Astrocyte (in vitro differentiated cells and primary cell): ENCODE measurements at regions not wholly inside any gene's neighbourhood (a gene's known extent, or its start where the extent isn't known, plus 50 kb on each side); places are given as distances from the start of the nearest gene placed in this dataset.
A peak's percentile ranks its signal among the peaks of the same experiment; 100 is the strongest.

Experiments
- DNase-seq: peaks from one replicate; pipeline ENCODE4 v3.0.0-alpha.2; 2010; ENCODE audit warnings: low read depth
- FAIRE-seq: peaks from 2 replicates; lab custom pipeline; 2011; peaks lifted over from hg19 to GRCh38; lab: Jason Lieb, UNC
- H2AFZ ChIP-seq: 2 replicates; pipeline ENCODE4 v1.6.0; 2012; ENCODE audit warnings: low read depth, low read length, inconsistent platforms
- H3K27ac ChIP-seq: 2 replicates; pipeline ENCODE4 v1.5.1; 2011; ENCODE audit warnings: low read depth, low read length, inconsistent platforms
- H3K27me3 ChIP-seq: 2 replicates; pipeline ENCODE4 v1.6.0; 2011; ENCODE audit warnings: low read length, inconsistent platforms; ENCODE audit not compliant: insufficient read depth
- H3K36me3 ChIP-seq: 2 replicates; pipeline ENCODE4 v1.5.1; 2011; ENCODE audit warnings: low read length, inconsistent platforms; ENCODE audit not compliant: insufficient read depth
- H3K4me1 ChIP-seq: 2 replicates; pipeline ENCODE4 v1.5.1; 2011; ENCODE audit warnings: low read length, inconsistent platforms; ENCODE audit not compliant: insufficient read depth
- H3K4me2 ChIP-seq: 2 replicates; pipeline ENCODE4 v1.6.0; 2012; ENCODE audit warnings: low read length, inconsistent platforms
- H3K4me3 ChIP-seq: 2 replicates; pipeline ENCODE4 v1.5.1; 2011; ENCODE audit warnings: low read depth, mild to moderate bottlenecking, low read length, inconsistent platforms; ENCODE audit not compliant: insufficient read depth
- H3K79me2 ChIP-seq: 2 replicates; pipeline ENCODE4 v1.6.0; 2012; ENCODE audit warnings: mild to moderate bottlenecking, low read length, inconsistent platforms; ENCODE audit not compliant: insufficient read depth
- H3K9ac ChIP-seq: 2 replicates; pipeline ENCODE4 v1.6.0; 2012; ENCODE audit warnings: mild to moderate bottlenecking, low read length, inconsistent platforms
- H3K9me3 ChIP-seq: 2 replicates; pipeline ENCODE4 v1.5.1; 2012; ENCODE audit warnings: low read depth, mild to moderate bottlenecking, low read length, inconsistent platforms; ENCODE audit not compliant: insufficient read depth
- H4K20me1 ChIP-seq: 2 replicates; pipeline ENCODE4 v1.6.0; 2012; ENCODE audit warnings: low read length, inconsistent platforms; ENCODE audit not compliant: insufficient read depth
- H3K27ac Mint-ChIP-seq: one replicate; pipeline ENCODE4 v1.8.0; 2021; ENCODE audit warnings: mild to moderate bottlenecking, mixed read lengths; ENCODE audit not compliant: unreplicated experiment
- H3K27me3 Mint-ChIP-seq: one replicate; pipeline ENCODE4 v1.8.0; 2021; ENCODE audit warnings: low read depth, mixed read lengths; ENCODE audit not compliant: unreplicated experiment
- H3K36me3 Mint-ChIP-seq: one replicate; pipeline ENCODE4 v1.8.0; 2021; ENCODE audit warnings: low read depth, mixed read lengths; ENCODE audit not compliant: unreplicated experiment
- H3K4me1 Mint-ChIP-seq: one replicate; pipeline ENCODE4 v1.8.0; 2021; ENCODE audit warnings: low read depth, mixed read lengths; ENCODE audit not compliant: unreplicated experiment
- H3K4me3 Mint-ChIP-seq: one replicate; pipeline ENCODE4 v1.8.0; 2021; ENCODE audit warnings: mild to moderate bottlenecking, moderate library complexity, mixed read lengths; ENCODE audit not compliant: unreplicated experiment
- H3K9me3 Mint-ChIP-seq: one replicate; pipeline ENCODE4 v1.8.0; 2021; ENCODE audit warnings: mild to moderate bottlenecking, mixed read lengths; ENCODE audit not compliant: unreplicated experiment
- EZH2 ChIP-seq: IDR thresholded peaks from 2 replicates; pipeline ENCODE4 v1.6.1; 2012; ENCODE audit warnings: mild to moderate bottlenecking, low read length, inconsistent platforms; ENCODE audit not compliant: insufficient read depth
- TF ChIP-seq, protein P1 (sequence below): IDR thresholded peaks from 2 replicates; pipeline ENCODE4 v1.5.1; 2011; ENCODE audit warnings: low read depth, mild to moderate bottlenecking, inconsistent platforms, low read length, moderate library complexity; ENCODE audit not compliant: insufficient read depth

DNA sequence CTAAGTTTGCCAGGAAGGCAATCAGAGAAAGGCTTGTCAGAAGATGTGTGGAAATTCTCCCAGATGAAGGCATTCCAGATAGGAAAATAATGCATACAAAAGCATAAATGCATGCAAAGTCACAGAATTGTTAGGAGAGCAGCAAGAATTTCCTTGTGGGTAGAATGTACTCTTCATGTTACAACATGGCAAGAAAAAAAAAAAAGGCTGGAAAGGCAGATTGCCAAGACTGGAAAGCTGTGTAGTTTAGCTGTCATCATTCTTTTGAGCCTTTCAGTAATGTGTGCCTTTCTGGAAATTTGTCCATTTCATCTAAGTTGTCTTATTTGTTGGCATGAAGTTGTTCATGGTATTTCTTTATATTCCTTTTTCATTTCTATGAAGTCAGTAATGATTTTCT is 71.0 kb upstream of the EFCAB3 start:
- Histone ChIP-seq H3K4me2 (no peak overlapping the region), H3K27ac (no peak overlapping the region), H3K4me3 (no peak overlapping the region), H3K79me2 (no peaks in the 10 kb centered on the region), H3K9ac (no peak overlapping the region), H2AFZ (no peak overlapping the region), H3K4me1 (no peaks in the 10 kb centered on the region), H3K9me3 (no peaks in the 10 kb centered on the region), H4K20me1 (no peaks in the 10 kb centered on the region), H3K27me3 (no peaks in the 10 kb centered on the region), H3K36me3 (no peaks in the 10 kb centered on the region)
- TF ChIP-seq, protein P1, sequence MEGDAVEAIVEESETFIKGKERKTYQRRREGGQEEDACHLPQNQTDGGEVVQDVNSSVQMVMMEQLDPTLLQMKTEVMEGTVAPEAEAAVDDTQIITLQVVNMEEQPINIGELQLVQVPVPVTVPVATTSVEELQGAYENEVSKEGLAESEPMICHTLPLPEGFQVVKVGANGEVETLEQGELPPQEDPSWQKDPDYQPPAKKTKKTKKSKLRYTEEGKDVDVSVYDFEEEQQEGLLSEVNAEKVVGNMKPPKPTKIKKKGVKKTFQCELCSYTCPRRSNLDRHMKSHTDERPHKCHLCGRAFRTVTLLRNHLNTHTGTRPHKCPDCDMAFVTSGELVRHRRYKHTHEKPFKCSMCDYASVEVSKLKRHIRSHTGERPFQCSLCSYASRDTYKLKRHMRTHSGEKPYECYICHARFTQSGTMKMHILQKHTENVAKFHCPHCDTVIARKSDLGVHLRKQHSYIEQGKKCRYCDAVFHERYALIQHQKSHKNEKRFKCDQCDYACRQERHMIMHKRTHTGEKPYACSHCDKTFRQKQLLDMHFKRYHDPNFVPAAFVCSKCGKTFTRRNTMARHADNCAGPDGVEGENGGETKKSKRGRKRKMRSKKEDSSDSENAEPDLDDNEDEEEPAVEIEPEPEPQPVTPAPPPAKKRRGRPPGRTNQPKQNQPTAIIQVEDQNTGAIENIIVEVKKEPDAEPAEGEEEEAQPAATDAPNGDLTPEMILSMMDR: no peak
- TF ChIP-seq EZH2: no peak
- Mint-ChIP-seq H3K4me1 (no peaks in the 10 kb centered on the region), H3K27ac (no peak overlapping the region), H3K9me3 (no peaks in the 10 kb centered on the region), H3K36me3 (no peaks in the 10 kb centered on the region), H3K4me3 (no peak overlapping the region), H3K27me3 (no peaks in the 10 kb centered on the region)
- FAIRE-seq (no peak), DNase-seq (no peak)

DNA sequence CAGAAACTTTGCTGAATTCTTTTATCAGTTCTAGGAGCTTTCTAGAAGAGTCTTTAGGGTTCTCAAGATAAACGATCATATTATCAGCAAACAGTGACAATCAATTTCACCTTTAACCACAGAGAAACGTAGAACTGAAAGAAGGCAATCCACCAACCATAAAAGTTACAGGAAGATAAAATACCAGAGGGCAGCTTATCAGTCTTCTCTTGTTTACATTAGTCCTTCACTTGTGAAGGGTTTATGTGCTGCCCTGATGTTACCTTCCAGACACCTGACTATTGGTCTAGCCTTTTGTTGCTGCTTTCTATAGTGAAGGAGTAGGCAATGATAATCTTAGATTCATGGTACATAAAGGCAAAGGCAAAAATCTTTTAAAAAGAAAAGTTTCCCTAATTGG is 73.2 kb upstream of the EFCAB3 start:
- Histone ChIP-seq H2AFZ (no peak overlapping the region), H3K4me3 (no peak overlapping the region), H3K36me3 (no peaks in the 10 kb centered on the region), H3K4me1 (no peaks in the 10 kb centered on the region), H4K20me1 (no peaks in the 10 kb centered on the region), H3K4me2 (no peak overlapping the region), H3K9ac (no peak overlapping the region), H3K27ac (no peak overlapping the region), H3K9me3 (no peaks in the 10 kb centered on the region), H3K27me3 (no peaks in the 10 kb centered on the region), H3K79me2 (no peaks in the 10 kb centered on the region)
- Mint-ChIP-seq H3K27ac (peak overlapping the region; percentile 12), H3K9me3 (no peaks in the 10 kb centered on the region), H3K4me3 (no peak overlapping the region), H3K36me3 (no peaks in the 10 kb centered on the region), H3K27me3 (no peaks in the 10 kb centered on the region), H3K4me1 (no peaks in the 10 kb centered on the region)
- DNase-seq: no peak
- TF ChIP-seq, protein P1: no peak
- no peak for TF ChIP-seq EZH2
- no peak for FAIRE-seq

DNA sequence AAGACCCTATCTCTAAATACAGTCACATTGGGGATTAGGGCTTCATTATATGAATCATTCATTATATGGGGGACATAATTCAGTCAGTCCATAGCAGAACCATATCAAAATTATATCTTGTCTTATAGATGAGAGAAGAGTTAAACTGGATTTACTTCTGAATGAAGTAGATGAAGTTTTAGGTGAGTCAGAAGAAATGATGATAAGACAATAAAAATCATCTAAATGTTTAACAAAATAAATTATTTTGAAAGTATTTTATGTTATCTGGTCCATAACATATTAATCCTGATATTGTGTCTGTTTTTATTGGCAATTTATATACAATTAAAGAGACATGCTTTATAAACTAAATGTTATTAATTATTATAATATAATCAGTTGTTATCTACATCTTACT is 76.9 kb upstream of the EFCAB3 start:
- H3K4me1 Mint-ChIP-seq: no peaks in the 10 kb centered on the region
- FAIRE-seq: no peak
- Histone ChIP-seq H3K27ac (no peak overlapping the region), H3K9ac (no peak overlapping the region), H3K27me3 (no peaks in the 10 kb centered on the region), H2AFZ (no peak overlapping the region), H3K79me2 (no peaks in the 10 kb centered on the region), H3K36me3 (no peaks in the 10 kb centered on the region), H3K4me3 (no peak overlapping the region), H4K20me1 (no peaks in the 10 kb centered on the region), H3K4me2 (no peak overlapping the region), H3K4me1 (no peaks in the 10 kb centered on the region), H3K9me3 (no peaks in the 10 kb centered on the region)
- no peak for TF ChIP-seq EZH2
- TF ChIP-seq, protein P1: no peak
- no peak overlapping the region for H3K4me3 Mint-ChIP-seq
- H3K9me3 Mint-ChIP-seq: peaks cover 4% of the 10 kb centered on the region
- no peak for DNase-seq
- peaks cover 2% of the 10 kb centered on the region for H3K27me3 Mint-ChIP-seq
- no peaks in the 10 kb centered on the region for H3K36me3 Mint-ChIP-seq
- no peak overlapping the region for H3K27ac Mint-ChIP-seq
